HG03159 (cell line): ENCODE measurements at regions not wholly inside any gene's neighbourhood (a gene's known extent, or its start where the extent isn't known, plus 50 kb on each side); places are given as distances from the start of the nearest gene placed in this dataset.

ENCODE experiments used
- ATAC-seq: cut with Tn5 transposase; IDR thresholded peaks from one replicate; pipeline ENCODE4 v1.9.1; 2021; ENCODE audit warnings: mild to moderate bottlenecking, moderate library complexity; ENCODE audit not compliant: unreplicated experiment

GRCh38 chr11:79890272-79890671 is 449.4 kb upstream of the TENM4 start:
- no peak for ATAC-seq

- ATAC-seq, result no peak
These were observed 424.1 kb upstream of the TENM4 start for GRCh38 chr11:79864882-79865281.

GRCh38 chr11:79860336-79860735 is 419.5 kb upstream of the TENM4 start:
- no peak for ATAC-seq

GRCh38 chr11:79857377-79858214 is 416.8 kb upstream of the TENM4 start:
- ATAC-seq, result no peak

- no peak for ATAC-seq
These were observed 411.3 kb upstream of the TENM4 start for GRCh38 chr11:79852176-79852575.

GRCh38 chr11:79845002-79845709 is 404.3 kb upstream of the TENM4 start:
- ATAC-seq, result no peak

- ATAC-seq, result no peak
These were observed 393.2 kb upstream of the TENM4 start for GRCh38 chr11:79834015-79834414.

- ATAC-seq, result no peak
These were observed 389.6 kb upstream of the TENM4 start for GRCh38 chr11:79830446-79830845.

- ATAC-seq, result no peak
These were observed 389.1 kb upstream of the TENM4 start for GRCh38 chr11:79829891-79830290.

GRCh38 chr11:79822766-79823165 is 381.9 kb upstream of the TENM4 start:
- no peak for ATAC-seq

- ATAC-seq, result no peak
These were observed 372.7 kb upstream of the TENM4 start for GRCh38 chr11:79813551-79813950.

GRCh38 chr11:79809487-79809886 is 368.7 kb upstream of the TENM4 start:
- ATAC-seq, result no peak

- ATAC-seq, result no peak
These were observed 366.7 kb upstream of the TENM4 start for GRCh38 chr11:79807506-79807905.

GRCh38 chr11:79796704-79797103 is 355.9 kb upstream of the TENM4 start:
- ATAC-seq, result no peak

- no peak for ATAC-seq
These were observed 353.9 kb upstream of the TENM4 start for GRCh38 chr11:79794484-79795393.

- ATAC-seq, result no peak
These were observed 353.2 kb upstream of the TENM4 start for GRCh38 chr11:79794057-79794456.

GRCh38 chr11:79786961-79787360 is 346.1 kb upstream of the TENM4 start:
- ATAC-seq, result no peak

GRCh38 chr11:79783833-79784232 is 343.0 kb upstream of the TENM4 start:
- ATAC-seq, result no peak

- ATAC-seq, result no peak
These were observed 327.5 kb upstream of the TENM4 start for GRCh38 chr11:79768343-79768742.

GRCh38 chr11:79762279-79762921 is 321.6 kb upstream of the TENM4 start:
- no peak for ATAC-seq

- ATAC-seq, result no peak
These were observed 317.5 kb upstream of the TENM4 start for GRCh38 chr11:79758325-79758724.
